H9 (cell line): ENCODE measurements at regions not wholly inside any gene's neighbourhood (a gene's known extent, or its start where the extent isn't known, plus 50 kb on each side); places are given as distances from the start of the nearest gene placed in this dataset.

ENCODE experiments used
- DNase-seq: peaks from one replicate; pipeline ENCODE4 v3.0.0-alpha.2; 2017
- H2AFZ ChIP-seq: one replicate; pipeline ENCODE4 v1.6.1; 2013; ENCODE audit warnings: mild to moderate bottlenecking, low read length, control low read depth, moderate library complexity
- H2AK5ac ChIP-seq: 2 replicates; pipeline ENCODE4 v1.6.1; 2013; ENCODE audit warnings: low read length, control low read depth, mixed read lengths; ENCODE audit not compliant: insufficient read length
- H2BK120ac ChIP-seq: one replicate; pipeline ENCODE4 v1.6.1; 2013; ENCODE audit warnings: low read depth, mild to moderate bottlenecking, low read length, control low read depth, inconsistent platforms; ENCODE audit not compliant: poor library complexity, severe bottlenecking
- H2BK12ac ChIP-seq: 2 replicates; pipeline ENCODE4 v1.6.1; 2013; ENCODE audit warnings: low read length, control low read depth, mixed read lengths, low read depth; ENCODE audit not compliant: insufficient read length
- H2BK15ac ChIP-seq: 2 replicates; pipeline ENCODE4 v1.6.1; 2013; ENCODE audit warnings: low read depth, low read length, control low read depth
- H2BK20ac ChIP-seq: one replicate; pipeline ENCODE4 v1.6.1; 2013; ENCODE audit warnings: low read depth, mild to moderate bottlenecking, low read length, control low read depth, inconsistent platforms; ENCODE audit not compliant: poor library complexity, severe bottlenecking
- H2BK5ac ChIP-seq: 2 replicates; pipeline ENCODE4 v1.6.1; 2013; ENCODE audit warnings: low read length, control low read depth, mixed read lengths; ENCODE audit not compliant: insufficient read length
- H3K14ac ChIP-seq: 2 replicates; pipeline ENCODE4 v1.6.1; 2013; ENCODE audit warnings: low read length, control low read depth; ENCODE audit not compliant: insufficient read depth
- H3K18ac ChIP-seq: 2 replicates; pipeline ENCODE4 v1.6.1; 2013; ENCODE audit warnings: low read depth, mild to moderate bottlenecking, mixed read lengths, low read length, control low read depth; ENCODE audit not compliant: insufficient read length
- H3K23ac ChIP-seq: 2 replicates; pipeline ENCODE4 v1.6.1; 2013; ENCODE audit warnings: low read length, control low read depth, mixed read lengths, low read depth; ENCODE audit not compliant: insufficient read length
- H3K23me2 ChIP-seq: 2 replicates; pipeline ENCODE4 v1.6.1; 2013; ENCODE audit warnings: low read depth, mild to moderate bottlenecking, mixed read lengths, low read length, control low read depth; ENCODE audit not compliant: insufficient read length, poor library complexity, severe bottlenecking
- H3K27ac ChIP-seq: 2 replicates; pipeline ENCODE4 v1.5.1; 2013; ENCODE audit warnings: low read length, control low read depth, mixed read lengths, low read depth; ENCODE audit not compliant: insufficient read length
- H3K27me3 ChIP-seq: 2 replicates; pipeline ENCODE4 v1.6.1; 2013; ENCODE audit warnings: low read length, control low read depth, inconsistent platforms; ENCODE audit not compliant: insufficient read depth
- H3K4ac ChIP-seq: 2 replicates; pipeline ENCODE4 v1.6.1; 2013; ENCODE audit warnings: low read depth, mild to moderate bottlenecking, control low read depth, inconsistent platforms, low read length, moderate library complexity
- H3K4me1 ChIP-seq: 2 replicates; pipeline ENCODE4 v1.6.1; 2013; ENCODE audit warnings: low read length, control low read depth, inconsistent platforms; ENCODE audit not compliant: insufficient read depth
- H3K4me2 ChIP-seq: 2 replicates; pipeline ENCODE4 v1.6.1; 2013; ENCODE audit warnings: low read length, control low read depth, mixed read lengths; ENCODE audit not compliant: insufficient read length, insufficient read depth
- H3K56ac ChIP-seq: 2 replicates; pipeline ENCODE4 v1.6.1; 2013; ENCODE audit warnings: low read depth, mild to moderate bottlenecking, mixed read lengths, low read length, control low read depth; ENCODE audit not compliant: insufficient read length
- H3K79me1 ChIP-seq: 2 replicates; pipeline ENCODE4 v1.6.1; 2013; ENCODE audit warnings: low read depth, mild to moderate bottlenecking, moderate library complexity, low read length, control low read depth, inconsistent platforms; ENCODE audit not compliant: insufficient read depth, poor library complexity, severe bottlenecking
- H3K79me2 ChIP-seq: 2 replicates; pipeline ENCODE4 v1.6.1; 2013; ENCODE audit warnings: low read length, control low read depth, inconsistent platforms; ENCODE audit not compliant: insufficient read depth
- H3K9ac ChIP-seq: 2 replicates; pipeline ENCODE4 v1.6.1; 2013; ENCODE audit warnings: low read length, control low read depth, mixed read lengths; ENCODE audit not compliant: insufficient read length; ENCODE audit errors: extremely low read depth
- H3K9me3 ChIP-seq: one replicate; pipeline ENCODE4 v1.6.1; 2013; ENCODE audit warnings: low read depth, low read length, inconsistent platforms; ENCODE audit not compliant: control insufficient read depth
- H3T11ph ChIP-seq: one replicate; pipeline ENCODE4 v1.6.1; 2013; ENCODE audit warnings: mild to moderate bottlenecking, low read length, control low read depth, inconsistent platforms
- H4K20me1 ChIP-seq: one replicate; pipeline ENCODE4 v1.6.1; 2013; ENCODE audit not compliant: control insufficient read depth, insufficient read length, insufficient read depth
- H4K5ac ChIP-seq: 2 replicates; pipeline ENCODE4 v1.6.1; 2013; ENCODE audit warnings: low read depth, mild to moderate bottlenecking, mixed read lengths, low read length, control low read depth; ENCODE audit not compliant: insufficient read length
- H4K8ac ChIP-seq: replicated peaks from 2 replicates; pipeline ENCODE4 v1.6.1; 2013; ENCODE audit warnings: low read length, control low read depth, mixed read lengths, low read depth; ENCODE audit not compliant: insufficient read length
- H4K91ac ChIP-seq: 2 replicates; pipeline ENCODE4 v1.6.1; 2013; ENCODE audit warnings: low read depth, mild to moderate bottlenecking, moderate library complexity, mixed read lengths, low read length, control low read depth; ENCODE audit not compliant: insufficient read length
- H3K27ac Mint-ChIP-seq, 3 experiments: 2 replicates in 2 of 3; 3 replicates in 1 of 3; pipeline ENCODE4 v1.8.0; 2020 to 2021; ENCODE audit warnings: mixed read lengths in 3 of 3, mild to moderate bottlenecking in 1 of 3, moderate library complexity in 1 of 3
- H3K27me3 Mint-ChIP-seq: 2 replicates; pipeline ENCODE4 v1.8.0; 2021; ENCODE audit warnings: low read depth, mild to moderate bottlenecking, moderate library complexity, mixed read lengths
- H3K36me3 Mint-ChIP-seq, 3 experiments: 2 replicates in 2 of 3; 3 replicates in 1 of 3; pipeline ENCODE4 v1.8.0; 2020 to 2021; ENCODE audit warnings: low read depth in 3 of 3, mixed read lengths in 3 of 3; ENCODE audit not compliant: insufficient read depth in 1 of 3
- H3K4me1 Mint-ChIP-seq, 2 experiments: 2 replicates each; pipeline ENCODE4 v1.8.0; 2020; ENCODE audit warnings: mixed read lengths in 2 of 2
- H3K4me3 Mint-ChIP-seq, 2 experiments: 2 replicates in 1 of 2; 3 replicates in 1 of 2; pipeline ENCODE4 v1.8.0; 2020 to 2021; ENCODE audit warnings: mild to moderate bottlenecking in 2 of 2, mixed read lengths in 2 of 2, moderate library complexity in 1 of 2
- H3K9me3 Mint-ChIP-seq, 2 experiments: 2 replicates in 1 of 2; 3 replicates in 1 of 2; pipeline ENCODE4 v1.8.0; 2020; ENCODE audit warnings: mild to moderate bottlenecking in 2 of 2, mixed read lengths in 2 of 2, moderate library complexity in 1 of 2
- CTCF ChIP-seq: fragments of 200-600 bp; sonication (generic); conservative IDR thresholded peaks from 3 replicates; pipeline ENCODE4 v1.8.0; 2021; ENCODE audit warnings: antibody characterized with exemption, mild to moderate bottlenecking
- WGBS: extraction: QIAGEN DNeasy Blood & Tissue Kit; methylation state at CpG from one replicate; pipeline ENCODE4 v1.1.7; 2013; ENCODE audit warnings: missing lambda C conversion rate, low lambda C conversion rate, mixed read lengths; ENCODE audit not compliant: insufficient read length; ENCODE audit errors: extremely low coverage; 5-methylcytosine and 5-hydroxymethylcytosine counted together

GRCh38 chr9:81877047-81877446, 51.2 kb upstream of the SPATA31D4 start:
- Histone ChIP-seq H3K4me1 (no peaks in the 10 kb centered on the region; the same call in 1 of the 2 replicates), H3K79me2 (no peaks in the 10 kb centered on the region), H3K4ac (no peak overlapping the region), H4K91ac (no peak overlapping the region), H4K5ac (no peak overlapping the region), H3K4me2 (no peak overlapping the region), H2AFZ (no peak overlapping the region), H4K20me1 (no peaks in the 10 kb centered on the region), H3K18ac (no peak overlapping the region), H2BK12ac (no peak overlapping the region), H3T11ph (no peak overlapping the region), H2BK5ac (no peak overlapping the region), H2BK20ac (no peak overlapping the region), H3K79me1 (no peaks in the 10 kb centered on the region), H3K23ac (no peak overlapping the region), H3K23me2 (no peaks in the 10 kb centered on the region), H4K8ac (no peak overlapping the region), H3K9me3 (no peaks in the 10 kb centered on the region), H3K9ac (no peak overlapping the region), H2BK120ac (no peak overlapping the region), H3K56ac (no peak overlapping the region), H3K27me3 (no peaks in the 10 kb centered on the region), H2AK5ac (no peak overlapping the region), H3K14ac (no peak overlapping the region), H3K27ac (no peak overlapping the region), H2BK15ac (no peak overlapping the region)
- no CpG with 5 or more reads among the region's 9 CpGs for WGBS
- Mint-ChIP-seq H3K27me3 (no peaks in the 10 kb centered on the region), H3K4me3 (no peak overlapping the region), H3K4me1 (no peaks in the 10 kb centered on the region), H3K27ac (no peak overlapping the region), H3K36me3 (no peaks in the 10 kb centered on the region), H3K9me3 (no peaks in the 10 kb centered on the region; a peak in 1 of 5 replicates)
- no peak for DNase-seq
- TF ChIP-seq CTCF: no peak
